ENCODE measurements at regions not wholly inside any gene's neighbourhood (a gene's known extent, or its start where the extent isn't known, plus 50 kb on each side); places are given as distances from the start of the nearest gene placed in this dataset.

DNA sequence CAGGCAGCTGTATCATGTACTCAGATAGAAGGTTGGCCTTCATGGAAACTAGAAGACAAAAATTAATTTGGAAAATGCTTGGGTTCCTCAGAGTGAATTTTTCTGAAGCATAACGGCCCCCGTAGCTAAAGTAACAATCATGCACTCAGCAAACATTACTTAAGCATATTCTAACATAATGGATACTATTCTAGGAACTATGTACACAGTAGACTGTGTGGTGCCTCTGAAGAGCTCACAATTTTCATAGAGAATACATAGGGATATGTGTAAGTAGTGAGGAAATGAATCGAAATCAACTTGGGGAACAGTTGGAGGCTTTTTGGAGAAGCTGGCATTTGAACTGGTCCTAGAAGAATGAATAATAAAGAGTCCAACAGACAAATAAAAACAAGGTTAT is 1045.0 kb downstream of the GLUD2 start:
- Mint-ChIP-seq H3K9me3 (peaks cover 51% of the 10 kb centered on the region), H3K4me1 (no peaks in the 10 kb centered on the region), H3K36me3 (no peaks in the 10 kb centered on the region), H3K4me3 (no peak overlapping the region), H3K27ac (no peak overlapping the region), H3K27me3 (ENCODE audit: low read depth) (no peaks in the 10 kb centered on the region)
- TF ChIP-seq, protein P1, sequence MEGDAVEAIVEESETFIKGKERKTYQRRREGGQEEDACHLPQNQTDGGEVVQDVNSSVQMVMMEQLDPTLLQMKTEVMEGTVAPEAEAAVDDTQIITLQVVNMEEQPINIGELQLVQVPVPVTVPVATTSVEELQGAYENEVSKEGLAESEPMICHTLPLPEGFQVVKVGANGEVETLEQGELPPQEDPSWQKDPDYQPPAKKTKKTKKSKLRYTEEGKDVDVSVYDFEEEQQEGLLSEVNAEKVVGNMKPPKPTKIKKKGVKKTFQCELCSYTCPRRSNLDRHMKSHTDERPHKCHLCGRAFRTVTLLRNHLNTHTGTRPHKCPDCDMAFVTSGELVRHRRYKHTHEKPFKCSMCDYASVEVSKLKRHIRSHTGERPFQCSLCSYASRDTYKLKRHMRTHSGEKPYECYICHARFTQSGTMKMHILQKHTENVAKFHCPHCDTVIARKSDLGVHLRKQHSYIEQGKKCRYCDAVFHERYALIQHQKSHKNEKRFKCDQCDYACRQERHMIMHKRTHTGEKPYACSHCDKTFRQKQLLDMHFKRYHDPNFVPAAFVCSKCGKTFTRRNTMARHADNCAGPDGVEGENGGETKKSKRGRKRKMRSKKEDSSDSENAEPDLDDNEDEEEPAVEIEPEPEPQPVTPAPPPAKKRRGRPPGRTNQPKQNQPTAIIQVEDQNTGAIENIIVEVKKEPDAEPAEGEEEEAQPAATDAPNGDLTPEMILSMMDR (IDR thresholded peaks at IDR 0.05; ENCODE audit: unreplicated experiment): no peak
- DNase-seq (ENCODE audit: low spot score in 2 of 2, unreplicated experiment in 2 of 2): no peak

DNA sequence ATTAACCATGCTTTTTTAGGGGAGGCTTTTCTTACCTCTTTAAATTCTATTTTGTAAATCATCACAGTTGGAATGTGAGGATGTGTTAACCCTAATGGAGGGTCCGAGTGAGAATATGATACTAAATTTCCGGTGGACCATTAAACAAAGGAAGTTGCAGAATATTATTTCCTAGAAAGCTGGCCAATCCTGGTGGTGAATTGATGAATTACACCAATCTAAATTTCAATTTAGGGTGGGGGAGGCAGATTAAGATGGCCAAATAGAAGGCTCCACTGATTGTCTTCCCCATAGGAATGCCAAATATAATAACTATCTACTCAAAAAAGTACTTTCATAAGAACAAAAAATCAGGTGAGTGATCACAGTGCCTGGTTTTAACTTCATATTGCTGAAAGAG is 1045.6 kb downstream of the GLUD2 start:
- Mint-ChIP-seq H3K9me3 (peaks cover 57% of the 10 kb centered on the region), H3K4me1 (no peaks in the 10 kb centered on the region), H3K27me3 (ENCODE audit: low read depth) (no peaks in the 10 kb centered on the region), H3K36me3 (no peaks in the 10 kb centered on the region), H3K4me3 (no peak overlapping the region), H3K27ac (no peak overlapping the region)
- TF ChIP-seq, protein P1 (IDR thresholded peaks at IDR 0.05; ENCODE audit: unreplicated experiment): peak; percentile 85
- DNase-seq (ENCODE audit: low spot score in 2 of 2, unreplicated experiment in 2 of 2): no peak

DNA sequence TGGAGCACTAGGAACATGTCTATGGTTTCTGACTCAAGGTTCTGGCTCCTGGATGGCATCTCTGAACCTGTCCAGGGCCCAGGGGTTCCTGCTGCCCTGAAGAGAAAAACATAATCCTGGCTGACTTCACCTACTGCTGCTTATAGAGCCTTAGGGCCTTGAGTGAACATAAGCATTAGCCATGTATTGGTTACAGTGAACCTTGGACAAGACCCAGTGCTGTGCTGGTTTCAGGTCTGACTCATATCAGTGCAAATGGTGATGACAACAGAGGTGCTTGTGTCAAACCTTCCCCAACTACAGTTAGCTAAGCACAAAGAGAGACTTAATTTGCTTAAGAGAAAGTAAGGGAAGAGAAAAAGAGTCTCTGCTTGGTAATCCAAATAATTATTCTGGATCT is 1047.2 kb downstream of the GLUD2 start:
- Mint-ChIP-seq H3K36me3 (no peaks in the 10 kb centered on the region), H3K27ac (no peak overlapping the region), H3K4me3 (no peak overlapping the region), H3K27me3 (ENCODE audit: low read depth) (no peaks in the 10 kb centered on the region), H3K9me3 (peaks cover 73% of the 10 kb centered on the region), H3K4me1 (no peaks in the 10 kb centered on the region)
- no peak for DNase-seq (ENCODE audit: low spot score in 2 of 2, unreplicated experiment in 2 of 2)
- TF ChIP-seq, protein P1 (IDR thresholded peaks at IDR 0.05; ENCODE audit: unreplicated experiment): no peak

DNA sequence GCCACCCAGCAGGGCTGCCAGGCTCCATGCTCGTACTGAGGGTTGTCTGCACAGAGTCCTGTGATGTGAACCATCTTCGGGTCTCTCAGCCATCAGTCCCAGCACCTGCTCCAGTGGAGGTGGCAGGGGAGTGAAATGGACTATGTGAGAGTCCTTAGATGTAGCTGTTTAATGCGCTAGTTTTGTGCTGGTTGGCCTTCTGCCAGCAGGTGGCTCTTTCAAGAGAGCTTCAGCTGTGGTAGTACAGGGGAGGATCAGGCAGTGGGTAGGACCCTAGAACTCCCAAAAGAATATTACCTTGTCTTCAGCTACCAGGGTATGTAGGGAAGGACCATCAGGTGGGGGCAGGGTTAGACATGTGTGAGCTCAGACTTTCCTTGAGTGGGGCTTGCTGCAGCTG is 1066.0 kb downstream of the GLUD2 start:
- Mint-ChIP-seq H3K9me3 (peaks cover 48% of the 10 kb centered on the region), H3K36me3 (no peaks in the 10 kb centered on the region), H3K27ac (no peak overlapping the region), H3K4me1 (peaks cover 1% of the 10 kb centered on the region), H3K27me3 (ENCODE audit: low read depth) (no peaks in the 10 kb centered on the region), H3K4me3 (no peak overlapping the region)
- TF ChIP-seq, protein P1 (IDR thresholded peaks at IDR 0.05; ENCODE audit: unreplicated experiment): no peak
- no peak for DNase-seq (ENCODE audit: low spot score in 2 of 2, unreplicated experiment in 2 of 2)

DNA sequence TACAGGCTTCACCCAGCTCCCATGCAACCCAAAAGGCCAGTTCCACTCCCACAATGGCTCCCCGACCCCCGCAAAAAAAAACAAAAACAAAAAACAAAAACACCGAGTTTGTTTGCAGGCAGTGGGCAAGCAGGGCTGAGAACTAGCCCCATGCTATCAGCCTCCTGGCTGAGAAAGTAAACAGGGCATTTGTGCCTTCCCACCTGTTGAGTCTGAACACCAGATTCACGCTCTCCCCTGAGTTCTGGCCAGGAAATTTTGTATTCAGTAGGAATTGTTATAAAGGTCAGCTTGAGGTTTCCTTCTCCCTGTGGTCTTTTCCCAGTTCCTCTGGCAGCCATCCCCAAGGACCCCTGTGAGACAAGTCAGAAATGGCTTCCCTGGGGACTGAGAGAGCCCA is 1066.5 kb downstream of the GLUD2 start:
- Mint-ChIP-seq H3K4me1 (peaks cover 1% of the 10 kb centered on the region), H3K27me3 (ENCODE audit: low read depth) (no peaks in the 10 kb centered on the region), H3K27ac (no peak overlapping the region), H3K9me3 (peaks cover 48% of the 10 kb centered on the region), H3K36me3 (no peaks in the 10 kb centered on the region), H3K4me3 (no peak overlapping the region)
- no peak for DNase-seq (ENCODE audit: low spot score in 2 of 2, unreplicated experiment in 2 of 2)
- TF ChIP-seq, protein P1 (IDR thresholded peaks at IDR 0.05; ENCODE audit: unreplicated experiment): no peak

DNA sequence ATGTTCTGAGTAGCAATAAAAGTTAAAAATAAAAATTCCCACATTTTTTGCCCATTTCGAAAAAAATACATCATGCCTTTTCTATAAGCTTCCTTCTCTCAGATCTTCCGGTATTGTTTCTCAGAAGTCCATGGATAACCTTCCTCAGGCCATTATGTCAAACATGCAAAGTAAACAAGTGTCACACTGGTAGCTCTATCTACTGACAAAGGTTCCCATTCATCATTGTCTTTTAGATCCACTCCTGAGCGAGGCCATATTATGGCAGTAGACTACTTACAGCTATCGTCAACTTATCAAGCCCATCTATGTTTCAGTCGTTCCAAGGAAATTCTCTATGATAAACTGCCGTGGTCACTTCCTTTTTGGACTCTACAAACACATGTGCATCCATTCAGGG is 1068.2 kb downstream of the GLUD2 start:
- no peak for DNase-seq (ENCODE audit: low spot score in 2 of 2, unreplicated experiment in 2 of 2)
- H3K36me3 Mint-ChIP-seq: no peaks in the 10 kb centered on the region
- H3K27ac Mint-ChIP-seq: no peak overlapping the region
- peaks cover 1% of the 10 kb centered on the region for H3K4me1 Mint-ChIP-seq
- H3K27me3 Mint-ChIP-seq (ENCODE audit: low read depth): no peaks in the 10 kb centered on the region
- TF ChIP-seq, protein P1 (IDR thresholded peaks at IDR 0.05; ENCODE audit: unreplicated experiment): no peak
- H3K9me3 Mint-ChIP-seq: peaks cover 44% of the 10 kb centered on the region
- no peak overlapping the region for H3K4me3 Mint-ChIP-seq

All from mesothelial cell of epicardium (in vitro differentiated cells).